ENCODE measurements at regions not wholly inside any gene's neighbourhood (a gene's known extent, or its start where the extent isn't known, plus 50 kb on each side); places are given as distances from the start of the nearest gene placed in this dataset.

DNA sequence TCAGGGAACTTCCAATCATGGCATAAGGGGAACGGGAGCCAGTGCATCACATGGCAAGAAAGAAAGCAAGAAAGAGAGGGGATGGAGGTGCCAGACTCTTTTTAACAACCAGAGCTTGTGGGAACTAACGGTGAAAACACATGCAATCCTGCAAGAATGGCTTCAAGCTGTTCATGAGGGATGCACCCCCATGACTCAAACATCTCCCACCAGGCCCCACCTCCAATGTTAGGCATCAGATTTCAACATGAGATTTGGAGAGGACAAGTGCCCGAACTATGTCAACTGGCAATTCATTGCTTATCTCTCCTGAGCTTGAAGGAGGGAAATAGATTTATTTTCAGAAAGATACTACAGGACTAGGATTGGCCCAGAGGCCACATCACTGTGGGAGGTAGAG, 270.0 kb downstream of the SLC4A3 start:
- no peak overlapping the region for H3K9ac ChIP-seq (ENCODE audit: extremely low read depth, insufficient read length, low read length)
- no peak overlapping the region for H3K18ac ChIP-seq (ENCODE audit: insufficient read length, low read depth, low read length)
- no peak overlapping the region for H2AFZ ChIP-seq (ENCODE audit: low read length)
- no peak overlapping the region for H4K91ac ChIP-seq (ENCODE audit: insufficient read length, low read depth, low read length)
- H3K23ac ChIP-seq (ENCODE audit: insufficient read length, low read depth, low read length) = no peak overlapping the region
- DNase-seq = no peak
- H3K23me2 ChIP-seq (ENCODE audit: insufficient read length, low read depth, low read length, poor library complexity, severe bottlenecking) = no peaks in the 10 kb centered on the region
- H3K4me1 ChIP-seq (ENCODE audit: insufficient read depth, low read length) = no peaks in the 10 kb centered on the region
- H2BK12ac ChIP-seq (ENCODE audit: insufficient read length, low read depth, low read length) = no peak overlapping the region
- H3K79me1 ChIP-seq (ENCODE audit: insufficient read depth, low read depth, low read length, poor library complexity, severe bottlenecking) = no peaks in the 10 kb centered on the region
- H3K56ac ChIP-seq (ENCODE audit: insufficient read length, low read depth, low read length) = no peak overlapping the region
- H2BK15ac ChIP-seq (ENCODE audit: low read depth, low read length) = no peak overlapping the region
- no peak overlapping the region for H4K8ac ChIP-seq (replicated peaks; ENCODE audit: insufficient read length, low read depth, low read length)
- TF ChIP-seq, protein P1, sequence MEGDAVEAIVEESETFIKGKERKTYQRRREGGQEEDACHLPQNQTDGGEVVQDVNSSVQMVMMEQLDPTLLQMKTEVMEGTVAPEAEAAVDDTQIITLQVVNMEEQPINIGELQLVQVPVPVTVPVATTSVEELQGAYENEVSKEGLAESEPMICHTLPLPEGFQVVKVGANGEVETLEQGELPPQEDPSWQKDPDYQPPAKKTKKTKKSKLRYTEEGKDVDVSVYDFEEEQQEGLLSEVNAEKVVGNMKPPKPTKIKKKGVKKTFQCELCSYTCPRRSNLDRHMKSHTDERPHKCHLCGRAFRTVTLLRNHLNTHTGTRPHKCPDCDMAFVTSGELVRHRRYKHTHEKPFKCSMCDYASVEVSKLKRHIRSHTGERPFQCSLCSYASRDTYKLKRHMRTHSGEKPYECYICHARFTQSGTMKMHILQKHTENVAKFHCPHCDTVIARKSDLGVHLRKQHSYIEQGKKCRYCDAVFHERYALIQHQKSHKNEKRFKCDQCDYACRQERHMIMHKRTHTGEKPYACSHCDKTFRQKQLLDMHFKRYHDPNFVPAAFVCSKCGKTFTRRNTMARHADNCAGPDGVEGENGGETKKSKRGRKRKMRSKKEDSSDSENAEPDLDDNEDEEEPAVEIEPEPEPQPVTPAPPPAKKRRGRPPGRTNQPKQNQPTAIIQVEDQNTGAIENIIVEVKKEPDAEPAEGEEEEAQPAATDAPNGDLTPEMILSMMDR (conservative IDR thresholded peaks at IDR 0.05) = no peak
- H3K9me3 ChIP-seq (ENCODE audit: control insufficient read depth, low read depth, low read length) = no peaks in the 10 kb centered on the region
- H3T11ph ChIP-seq (ENCODE audit: low read length) = no peak overlapping the region
- H2BK20ac ChIP-seq (ENCODE audit: low read depth, low read length, poor library complexity, severe bottlenecking) = no peak overlapping the region
- Mint-ChIP-seq H3K4me1 (peaks cover 10 to 12% of the 10 kb centered on the region in 2 experiments), H3K27me3 (ENCODE audit: low read depth) (no peaks in the 10 kb centered on the region; the same call in 1 of the 2 replicates), H3K4me3 (no peak overlapping the region), H3K36me3 (ENCODE audit: insufficient read depth in 1 of 3, low read depth in 3 of 3) (no peaks in the 10 kb centered on the region), H3K27ac (no peak overlapping the region), H3K9me3 (no peaks in the 10 kb centered on the region; a peak in 1 of 5 replicates)
- no peak overlapping the region for H4K5ac ChIP-seq (ENCODE audit: insufficient read length, low read depth, low read length)
- no peaks in the 10 kb centered on the region for H3K79me2 ChIP-seq (ENCODE audit: insufficient read depth, low read length)
- no peak overlapping the region for H3K4me2 ChIP-seq (ENCODE audit: insufficient read depth, insufficient read length, low read length)
- no peak overlapping the region for H3K14ac ChIP-seq (ENCODE audit: insufficient read depth, low read length)
- no peak overlapping the region for H2AK5ac ChIP-seq (ENCODE audit: insufficient read length, low read length)
- H3K4ac ChIP-seq (ENCODE audit: low read depth, low read length) = no peak overlapping the region
- H4K20me1 ChIP-seq (ENCODE audit: control insufficient read depth, insufficient read depth, insufficient read length) = no peaks in the 10 kb centered on the region
- no peak overlapping the region for H2BK120ac ChIP-seq (ENCODE audit: low read depth, low read length, poor library complexity, severe bottlenecking)
- no peak overlapping the region for H3K27ac ChIP-seq (ENCODE audit: insufficient read length, low read depth, low read length)
- WGBS (ENCODE audit: extremely low coverage, insufficient read length, low lambda C conversion rate) = no CpG with 5 or more reads among the region's 3 CpGs
- no peak overlapping the region for H2BK5ac ChIP-seq (ENCODE audit: insufficient read length, low read length)
- no peaks in the 10 kb centered on the region for H3K27me3 ChIP-seq (ENCODE audit: insufficient read depth, low read length)
